ENCODE measurements at regions not wholly inside any gene's neighbourhood (a gene's known extent, or its start where the extent isn't known, plus 50 kb on each side); places are given as distances from the start of the nearest gene placed in this dataset.

DNA sequence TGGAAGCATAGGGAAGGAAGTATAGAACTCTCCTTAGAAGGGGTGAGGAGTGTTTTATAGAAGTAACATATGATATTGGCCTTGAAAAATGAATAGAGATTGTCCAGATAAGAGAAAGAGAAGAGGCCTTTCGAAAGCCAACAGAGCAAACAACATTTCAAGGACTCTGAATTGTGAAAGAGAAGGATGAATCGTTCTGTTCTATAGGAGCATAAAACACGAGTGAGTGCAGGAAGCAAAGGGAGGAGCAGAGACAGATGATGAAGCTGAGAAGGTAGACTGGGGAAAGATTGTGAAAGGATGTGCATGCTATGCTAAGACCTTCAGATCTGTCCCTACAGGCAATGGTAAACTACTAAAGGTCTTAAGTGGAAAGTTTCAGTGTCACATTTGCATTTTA lies 271.0 kb downstream of the TMEM161B start:
- TF ChIP-seq EZH2 (IDR thresholded peaks at IDR 0.05; ENCODE audit: borderline replicate concordance, insufficient read depth, low read depth, low read length, poor library complexity, severe bottlenecking) = no peak
- TF ChIP-seq, protein P1, sequence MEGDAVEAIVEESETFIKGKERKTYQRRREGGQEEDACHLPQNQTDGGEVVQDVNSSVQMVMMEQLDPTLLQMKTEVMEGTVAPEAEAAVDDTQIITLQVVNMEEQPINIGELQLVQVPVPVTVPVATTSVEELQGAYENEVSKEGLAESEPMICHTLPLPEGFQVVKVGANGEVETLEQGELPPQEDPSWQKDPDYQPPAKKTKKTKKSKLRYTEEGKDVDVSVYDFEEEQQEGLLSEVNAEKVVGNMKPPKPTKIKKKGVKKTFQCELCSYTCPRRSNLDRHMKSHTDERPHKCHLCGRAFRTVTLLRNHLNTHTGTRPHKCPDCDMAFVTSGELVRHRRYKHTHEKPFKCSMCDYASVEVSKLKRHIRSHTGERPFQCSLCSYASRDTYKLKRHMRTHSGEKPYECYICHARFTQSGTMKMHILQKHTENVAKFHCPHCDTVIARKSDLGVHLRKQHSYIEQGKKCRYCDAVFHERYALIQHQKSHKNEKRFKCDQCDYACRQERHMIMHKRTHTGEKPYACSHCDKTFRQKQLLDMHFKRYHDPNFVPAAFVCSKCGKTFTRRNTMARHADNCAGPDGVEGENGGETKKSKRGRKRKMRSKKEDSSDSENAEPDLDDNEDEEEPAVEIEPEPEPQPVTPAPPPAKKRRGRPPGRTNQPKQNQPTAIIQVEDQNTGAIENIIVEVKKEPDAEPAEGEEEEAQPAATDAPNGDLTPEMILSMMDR (IDR thresholded peaks at IDR 0.05) = no peak

Data from B cell (primary cell).